Ishikawa (cell line): ENCODE measurements at regions not wholly inside any gene's neighbourhood (a gene's known extent, or its start where the extent isn't known, plus 50 kb on each side); places are given as distances from the start of the nearest gene placed in this dataset.

Source experiments
- EGR1 ChIP-seq: IDR thresholded peaks from 2 replicates; pipeline ENCODE4 v1.6.1; 2012
- TF ChIP-seq, protein P1 (sequence below): IDR thresholded peaks from 2 replicates; pipeline ENCODE4 v1.6.1; 2012

DNA sequence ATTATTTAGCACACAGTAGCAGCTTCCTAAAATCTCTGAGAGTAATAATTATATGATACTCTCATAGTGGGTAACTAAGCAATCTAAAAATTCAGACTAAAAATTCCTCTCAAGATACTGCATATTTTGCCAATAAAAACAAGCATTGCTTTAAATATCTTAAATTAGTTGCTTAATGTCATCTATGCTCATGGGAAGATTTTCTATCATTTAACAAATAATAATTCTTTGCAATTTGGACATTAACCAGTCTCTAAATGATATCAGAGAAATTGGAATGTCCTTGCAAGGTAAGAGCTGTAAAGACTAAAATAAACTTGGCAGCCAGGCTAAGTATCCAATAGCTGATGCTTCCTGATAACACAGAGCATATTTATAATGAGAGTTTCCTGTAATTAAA is 221.8 kb downstream of the SNCAIP start:
- TF ChIP-seq, protein P1, sequence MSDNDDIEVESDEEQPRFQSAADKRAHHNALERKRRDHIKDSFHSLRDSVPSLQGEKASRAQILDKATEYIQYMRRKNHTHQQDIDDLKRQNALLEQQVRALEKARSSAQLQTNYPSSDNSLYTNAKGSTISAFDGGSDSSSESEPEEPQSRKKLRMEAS: no peak
- no peak for TF ChIP-seq EGR1
